DND-41 (cell line): ENCODE measurements at regions not wholly inside any gene's neighbourhood (a gene's known extent, or its start where the extent isn't known, plus 50 kb on each side); places are given as distances from the start of the nearest gene placed in this dataset.

Experiments used
- CTCF ChIP-seq: IDR thresholded peaks from 2 replicates; pipeline ENCODE4 v1.5.1; 2012; ENCODE audit warnings: borderline replicate concordance, low read length, moderate library complexity, mild to moderate bottlenecking; ENCODE audit not compliant: poor library complexity, severe bottlenecking; ENCODE audit errors: extremely low read depth
- EZH2 ChIP-seq: IDR thresholded peaks from 3 replicates; pipeline ENCODE4 v1.6.1; 2012; ENCODE audit warnings: borderline replicate concordance, low read depth, mild to moderate bottlenecking, moderate library complexity, low read length, inconsistent platforms; ENCODE audit not compliant: severe bottlenecking

GRCh38 chr11:109680127-109680526 lies 258.1 kb downstream of the C11orf87 start:
- no peak for TF ChIP-seq CTCF
- no peak for TF ChIP-seq EZH2
